ENCODE measurements at regions not wholly inside any gene's neighbourhood (a gene's known extent, or its start where the extent isn't known, plus 50 kb on each side); places are given as distances from the start of the nearest gene placed in this dataset.
"Not testable (repeated sequence)": the region's sequence is repeated elsewhere in the genome, so short reads cannot be mapped to it uniquely, and the experiment has no call there.

DNA sequence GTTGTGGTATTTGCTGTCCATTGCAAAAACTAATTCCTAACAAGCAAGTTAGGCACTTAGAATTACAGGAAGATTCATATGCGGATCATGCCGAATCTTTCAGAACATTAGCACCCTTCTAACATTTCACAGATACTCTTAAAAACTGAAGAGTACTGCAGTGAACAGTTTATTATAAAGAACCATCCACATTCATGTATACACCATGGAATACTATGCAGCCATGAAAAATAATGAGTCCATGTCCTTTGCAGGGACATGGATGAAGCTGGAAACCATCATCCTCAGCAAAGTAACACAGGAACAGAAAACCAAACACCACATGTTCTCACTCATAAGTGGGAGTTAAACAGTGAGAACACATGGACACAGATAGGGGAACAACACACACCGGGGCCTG, 319.9 kb downstream of the FGFR2 start:
- not testable (repeated sequence) for TF ChIP-seq POLR2A (IDR thresholded peaks at IDR 0.05)
- TF ChIP-seq, protein P1, sequence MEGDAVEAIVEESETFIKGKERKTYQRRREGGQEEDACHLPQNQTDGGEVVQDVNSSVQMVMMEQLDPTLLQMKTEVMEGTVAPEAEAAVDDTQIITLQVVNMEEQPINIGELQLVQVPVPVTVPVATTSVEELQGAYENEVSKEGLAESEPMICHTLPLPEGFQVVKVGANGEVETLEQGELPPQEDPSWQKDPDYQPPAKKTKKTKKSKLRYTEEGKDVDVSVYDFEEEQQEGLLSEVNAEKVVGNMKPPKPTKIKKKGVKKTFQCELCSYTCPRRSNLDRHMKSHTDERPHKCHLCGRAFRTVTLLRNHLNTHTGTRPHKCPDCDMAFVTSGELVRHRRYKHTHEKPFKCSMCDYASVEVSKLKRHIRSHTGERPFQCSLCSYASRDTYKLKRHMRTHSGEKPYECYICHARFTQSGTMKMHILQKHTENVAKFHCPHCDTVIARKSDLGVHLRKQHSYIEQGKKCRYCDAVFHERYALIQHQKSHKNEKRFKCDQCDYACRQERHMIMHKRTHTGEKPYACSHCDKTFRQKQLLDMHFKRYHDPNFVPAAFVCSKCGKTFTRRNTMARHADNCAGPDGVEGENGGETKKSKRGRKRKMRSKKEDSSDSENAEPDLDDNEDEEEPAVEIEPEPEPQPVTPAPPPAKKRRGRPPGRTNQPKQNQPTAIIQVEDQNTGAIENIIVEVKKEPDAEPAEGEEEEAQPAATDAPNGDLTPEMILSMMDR (IDR thresholded peaks at IDR 0.05 in 4 of 5, conservative IDR thresholded peaks at IDR 0.05 in 1 of 5), result not testable (repeated sequence)

Data from gastrocnemius medialis (tissue), 4 donors.